ENCODE measurements at regions not wholly inside any gene's neighbourhood (a gene's known extent, or its start where the extent isn't known, plus 50 kb on each side); places are given as distances from the start of the nearest gene placed in this dataset.
A peak's percentile ranks its signal among the peaks of the same experiment; 100 is the strongest.

DNA sequence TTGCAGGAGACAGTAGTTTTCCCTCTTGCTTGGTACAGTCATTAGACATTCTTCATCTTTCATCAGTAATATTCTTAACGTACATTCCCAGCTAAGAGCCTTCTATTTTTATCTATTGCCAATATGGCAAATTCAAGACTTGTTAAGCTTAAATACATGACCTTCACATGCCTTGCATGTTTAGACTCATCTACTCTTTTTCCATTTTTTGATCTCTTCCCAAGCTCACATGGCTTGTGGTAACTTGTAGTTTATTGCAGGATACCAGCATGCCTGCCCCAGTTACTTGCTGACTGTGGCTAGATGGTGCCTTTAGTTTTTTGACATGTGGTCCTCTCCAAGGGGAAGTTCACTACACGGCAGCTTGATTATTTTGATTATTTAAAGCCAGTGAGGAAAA is 729.0 kb downstream of the SLC6A15 start:
- Histone ChIP-seq H3K79me1 (ENCODE audit: low read depth, low read length) (no peaks in the 10 kb centered on the region), H2BK20ac (ENCODE audit: low read length) (no peak overlapping the region), H3K23me2 (ENCODE audit: low read depth, low read length) (no peaks in the 10 kb centered on the region), H3K18ac (ENCODE audit: extremely low read depth, low read length) (no peak overlapping the region), H3K4ac (replicated peaks; ENCODE audit: insufficient read length, low read depth, low read length) (no peak overlapping the region), H4K91ac (replicated peaks; ENCODE audit: insufficient read length, low read length) (no peak overlapping the region), H2BK5ac (ENCODE audit: low read depth, low read length) (no peak overlapping the region), H3K23ac (ENCODE audit: insufficient read length) (no peak overlapping the region), H3K9ac (replicated peaks in 1 of 4; ENCODE audit: extremely low read depth in 1 of 4, low read depth in 3 of 4, low read length in 3 of 4) (no peak overlapping the region), H3K36me3 (ENCODE audit: control insufficient read depth in 2 of 4, insufficient read depth in 4 of 4, low read length in 3 of 4) (no peaks in the 10 kb centered on the region), H2AFZ (ENCODE audit: low read length) (0 out of 2 replicates have a peak overlapping the region, but pooled peaks have one; percentile 70), H3K56ac (replicated peaks; ENCODE audit: insufficient read length, low read depth, low read length) (no peak overlapping the region), H3K4me2 (ENCODE audit: insufficient read depth in 1 of 2, low read depth in 2 of 2, low read length in 2 of 2) (no peak overlapping the region), H3K9me3 (ENCODE audit: insufficient read depth in 2 of 2, low read depth in 1 of 2, low read length in 1 of 2) (no peaks in the 10 kb centered on the region), H4K5ac (ENCODE audit: insufficient read length, low read depth, low read length) (no peak overlapping the region), H2AK5ac (ENCODE audit: low read depth, low read length) (no peak overlapping the region), H3K4me1 (replicated peaks in 1 of 4; ENCODE audit: control insufficient read depth in 3 of 4, insufficient read depth in 4 of 4, low read length in 3 of 4) (no peaks in the 10 kb centered on the region), H3K27me3 (replicated peaks in 1 of 4; ENCODE audit: control insufficient read depth in 3 of 4, extremely low read depth in 1 of 4, insufficient read depth in 3 of 4, low read length in 3 of 4) (no peaks in the 10 kb centered on the region), H3K4me3 (ENCODE audit: extremely low read depth in 1 of 4, insufficient read depth in 2 of 4, low read depth in 3 of 4, low read length in 4 of 4) (no peak overlapping the region), H2BK12ac (ENCODE audit: low read depth, low read length) (no peak overlapping the region), H2BK120ac (replicated peaks; ENCODE audit: low read depth, low read length) (no peak overlapping the region), H2BK15ac (ENCODE audit: low read length) (no peak overlapping the region), H3K14ac (ENCODE audit: insufficient read length) (no peak overlapping the region), H4K8ac (ENCODE audit: extremely low read depth, insufficient read depth, low read length) (no peak overlapping the region), H3K27ac (ENCODE audit: low read depth, low read length) (no peak overlapping the region), H3K79me2 (ENCODE audit: control insufficient read depth in 1 of 2, insufficient read depth in 2 of 2, low read length in 2 of 2) (no peaks in the 10 kb centered on the region), H4K20me1 (replicated peaks in 1 of 2; ENCODE audit: control insufficient read depth in 1 of 2, insufficient read depth in 2 of 2, low read length in 2 of 2) (no peaks in the 10 kb centered on the region)
- WGBS, 2 experiments (ENCODE audit: extremely low coverage in 1 of 2, insufficient coverage in 1 of 2, insufficient read length in 1 of 2, insufficient replicate concordance in 2 of 2, low coverage in 1 of 2, low lambda C conversion rate in 2 of 2, missing lambda C conversion rate in 1 of 2): 89% methylated on average over 2 of the region's 2 CpGs; no CpG with 5 or more reads in 1 of the 2 experiments
- DNase-seq (ENCODE audit: low read depth in 1 of 2, low spot score in 2 of 2): no peak
- no peak for FAIRE-seq
- ChIA-PET CTCF (ENCODE audit: partially characterized antibody) (interaction anchor here (0.6 to 1.7 kb wide), 3 partner anchors 10 to 356 kb away, joined by 3 to 5 read pairs (median 3); no protein-coding TSS in a partner anchor), POLR2A (ENCODE audit: partially characterized antibody) (no interaction called here)
- no peak for TF ChIP-seq CHD1 (IDR thresholded peaks at IDR 0.05; ENCODE audit: low read depth, low read length)
- TF ChIP-seq, protein P1, sequence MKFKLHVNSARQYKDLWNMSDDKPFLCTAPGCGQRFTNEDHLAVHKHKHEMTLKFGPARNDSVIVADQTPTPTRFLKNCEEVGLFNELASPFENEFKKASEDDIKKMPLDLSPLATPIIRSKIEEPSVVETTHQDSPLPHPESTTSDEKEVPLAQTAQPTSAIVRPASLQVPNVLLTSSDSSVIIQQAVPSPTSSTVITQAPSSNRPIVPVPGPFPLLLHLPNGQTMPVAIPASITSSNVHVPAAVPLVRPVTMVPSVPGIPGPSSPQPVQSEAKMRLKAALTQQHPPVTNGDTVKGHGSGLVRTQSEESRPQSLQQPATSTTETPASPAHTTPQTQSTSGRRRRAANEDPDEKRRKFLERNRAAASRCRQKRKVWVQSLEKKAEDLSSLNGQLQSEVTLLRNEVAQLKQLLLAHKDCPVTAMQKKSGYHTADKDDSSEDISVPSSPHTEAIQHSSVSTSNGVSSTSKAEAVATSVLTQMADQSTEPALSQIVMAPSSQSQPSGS (IDR thresholded peaks at IDR 0.05; ENCODE audit: low read length): no peak
- TF ChIP-seq EZH2 (IDR thresholded peaks at IDR 0.05; ENCODE audit: low read depth, low read length, severe bottlenecking): no peak
- no peak for TF ChIP-seq EP300 (IDR thresholded peaks at IDR 0.05; ENCODE audit: borderline replicate concordance in 1 of 2, low read depth in 2 of 2, low read length in 2 of 2)
- no peak for TF ChIP-seq CHD2 (IDR thresholded peaks at IDR 0.05; ENCODE audit: low read length)

Data from H1 (cell line).